DND-41 (cell line): ENCODE measurements at regions not wholly inside any gene's neighbourhood (a gene's known extent, or its start where the extent isn't known, plus 50 kb on each side); places are given as distances from the start of the nearest gene placed in this dataset.

Experiments
- CTCF ChIP-seq: IDR thresholded peaks from 2 replicates; pipeline ENCODE4 v1.5.1; 2012; ENCODE audit warnings: borderline replicate concordance, low read length, moderate library complexity, mild to moderate bottlenecking; ENCODE audit not compliant: poor library complexity, severe bottlenecking; ENCODE audit errors: extremely low read depth
- EZH2 ChIP-seq: IDR thresholded peaks from 3 replicates; pipeline ENCODE4 v1.6.1; 2012; ENCODE audit warnings: borderline replicate concordance, low read depth, mild to moderate bottlenecking, moderate library complexity, low read length, inconsistent platforms; ENCODE audit not compliant: severe bottlenecking

DNA sequence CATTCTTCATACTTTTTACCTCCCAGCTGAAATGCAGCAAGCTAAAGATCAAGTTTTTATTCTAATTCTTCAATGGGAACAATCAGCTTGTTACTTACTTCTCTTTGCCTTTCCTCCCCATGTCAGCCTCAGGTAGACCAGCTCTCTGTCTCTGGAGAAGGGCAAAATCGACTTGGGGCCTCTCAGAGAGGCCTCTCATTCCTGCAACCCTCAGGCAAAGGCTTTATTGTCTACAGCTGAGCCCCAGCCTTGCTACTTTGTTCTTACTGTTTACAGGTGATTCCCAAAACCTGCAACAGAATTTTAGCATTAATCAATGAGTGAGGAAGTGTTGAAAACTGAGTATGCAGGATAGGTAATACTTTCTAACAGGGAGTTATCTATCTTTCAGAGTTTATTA, 148.6 kb downstream of the KIF2B start:
- TF ChIP-seq CTCF, result no peak
- TF ChIP-seq EZH2, result no peak
